ENCODE measurements at regions not wholly inside any gene's neighbourhood (a gene's known extent, or its start where the extent isn't known, plus 50 kb on each side); places are given as distances from the start of the nearest gene placed in this dataset.

DNA sequence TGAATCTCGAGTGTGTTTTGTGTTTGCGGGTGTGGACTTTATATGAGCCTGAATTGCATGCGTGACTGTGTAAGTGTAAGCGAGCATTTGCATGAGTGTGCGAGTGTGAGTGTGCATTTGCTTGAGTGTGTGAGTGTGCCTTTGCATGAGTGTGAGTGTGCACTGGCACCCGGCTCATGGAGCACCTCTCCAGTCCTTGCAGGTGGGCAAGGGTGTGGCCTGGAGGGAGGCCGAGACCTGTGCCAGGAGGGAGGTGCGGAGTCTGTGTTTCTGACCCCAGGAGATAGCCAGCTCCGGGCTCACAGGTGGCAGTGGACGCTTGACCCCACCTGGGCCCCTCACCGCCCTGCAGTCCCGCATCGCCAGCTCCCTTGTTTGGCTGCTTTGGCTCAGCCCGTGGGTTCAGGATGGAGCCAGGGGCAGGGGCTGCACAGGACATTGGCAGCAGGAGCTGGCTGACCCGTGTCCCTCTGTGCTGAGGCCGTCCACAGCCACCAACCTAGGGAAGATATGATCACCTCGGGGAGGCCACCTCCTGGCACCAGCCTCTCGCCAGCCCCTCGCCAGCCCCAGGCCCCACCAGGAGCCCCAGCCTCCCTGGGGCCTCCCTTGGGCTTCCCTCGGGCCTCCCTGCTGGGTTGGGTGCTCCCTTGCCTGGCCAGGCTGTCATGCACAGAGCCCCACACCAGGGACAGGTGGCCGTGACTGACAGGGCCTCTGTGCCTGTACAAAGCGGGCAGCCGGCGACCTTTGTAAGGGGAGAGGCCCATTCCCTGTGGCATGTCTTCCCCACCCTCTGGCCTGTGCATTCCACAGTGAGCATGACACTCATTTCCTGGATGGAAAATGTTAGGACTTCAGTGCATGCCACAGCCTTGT lies 81.6 kb downstream of the PTGR3 start:
- TF ChIP-seq POLR2AphosphoS5 (IDR thresholded peaks at IDR 0.05; ENCODE audit: borderline replicate concordance, low read depth, low read length): no peak
- no peak for TF ChIP-seq EZH2 (IDR thresholded peaks at IDR 0.05)
